NCI-H146 treated with DMSO at 0.1 percent for 48 hours (cell line): ENCODE measurements at regions not wholly inside any gene's neighbourhood (a gene's known extent, or its start where the extent isn't known, plus 50 kb on each side); places are given as distances from the start of the nearest gene placed in this dataset.
"Not testable (repeated sequence)": the region's sequence is repeated elsewhere in the genome, so short reads cannot be mapped to it uniquely, and the experiment has no call there.

Experiments used
- DNase-seq: peaks from one replicate; lab custom pipeline; 2025; ENCODE audit not compliant: unreplicated experiment; lab: John Stamatoyannopoulos, UW

DNA sequence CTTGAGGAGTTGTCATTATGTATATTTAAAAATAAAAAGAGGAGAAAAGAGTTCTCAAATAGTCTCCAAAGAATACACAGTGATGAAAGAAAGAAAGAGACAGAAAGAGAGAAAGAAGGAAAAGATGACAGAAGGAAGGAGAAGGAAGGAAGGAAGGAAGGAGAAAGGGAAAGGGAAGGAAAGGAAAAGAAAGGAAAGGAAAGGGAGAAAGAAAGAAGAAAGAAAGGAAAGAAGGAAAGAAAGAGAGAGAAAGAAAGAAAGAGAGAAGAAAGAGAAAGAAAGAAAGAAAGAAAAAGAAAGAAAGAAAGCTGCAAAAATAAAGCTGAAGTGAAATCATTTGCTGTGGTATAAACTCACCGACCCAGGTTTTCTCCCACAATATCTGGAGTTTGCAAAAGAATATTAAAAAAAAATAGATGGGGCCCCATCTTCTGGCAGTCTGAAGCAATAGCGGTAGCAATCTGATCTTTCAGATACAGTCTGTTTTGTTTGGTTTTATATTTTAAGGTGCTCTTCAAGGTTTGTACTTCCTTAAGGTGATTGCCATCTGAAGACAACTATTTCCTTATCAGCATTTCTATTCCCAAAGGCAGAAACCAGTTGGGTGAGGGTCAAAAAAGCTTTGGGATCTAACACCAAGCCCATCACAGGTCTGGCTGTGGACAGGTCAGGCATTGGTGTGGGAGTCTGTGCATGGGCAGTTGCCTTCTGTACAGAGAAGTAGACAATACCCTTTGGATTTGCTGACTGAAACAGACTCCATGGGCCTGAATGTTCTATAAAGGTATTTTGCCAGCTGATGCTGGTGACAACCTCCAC, 160.4 kb downstream of the CPEB2 start:
- peak; percentile 46 for DNase-seq

DNA sequence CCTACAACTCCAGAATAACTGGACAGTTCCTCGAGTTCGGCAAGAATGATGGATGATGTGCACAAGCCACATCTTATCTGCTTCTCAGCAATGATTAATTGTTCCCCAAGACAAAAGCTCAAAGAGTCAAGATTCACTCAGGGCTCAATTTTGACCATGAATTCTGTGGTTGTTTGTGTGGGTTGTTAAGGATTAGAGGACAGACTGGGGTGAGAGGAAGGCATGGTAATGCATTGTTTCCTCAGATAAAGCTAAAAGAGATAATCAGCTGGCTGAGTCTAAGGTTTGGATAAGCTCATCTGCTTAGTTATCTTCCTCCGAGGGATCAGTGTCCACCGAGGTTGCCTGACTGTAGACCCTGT, 161.0 kb downstream of the CPEB2 start:
- no peak for DNase-seq

DNA sequence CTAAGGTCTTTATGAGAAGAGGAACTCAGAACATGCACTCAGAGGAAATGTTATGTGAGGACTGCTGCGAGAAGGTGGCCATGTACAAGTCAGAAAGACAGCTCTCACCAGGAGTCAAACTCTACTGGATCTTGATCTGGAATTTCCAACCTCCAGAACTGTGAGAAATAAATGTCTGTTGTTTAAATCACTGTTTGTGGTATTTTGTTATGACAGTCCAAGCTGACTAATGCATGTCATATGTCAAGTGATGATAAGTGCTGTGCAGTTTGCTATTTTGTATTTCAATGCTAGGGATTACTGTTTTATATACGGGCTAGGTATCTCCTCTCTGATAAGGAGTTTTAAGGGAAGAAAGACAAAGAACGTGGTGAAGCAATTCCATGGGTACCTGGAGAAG, 162.3 kb downstream of the CPEB2 start:
- DNase-seq: no peak

DNA sequence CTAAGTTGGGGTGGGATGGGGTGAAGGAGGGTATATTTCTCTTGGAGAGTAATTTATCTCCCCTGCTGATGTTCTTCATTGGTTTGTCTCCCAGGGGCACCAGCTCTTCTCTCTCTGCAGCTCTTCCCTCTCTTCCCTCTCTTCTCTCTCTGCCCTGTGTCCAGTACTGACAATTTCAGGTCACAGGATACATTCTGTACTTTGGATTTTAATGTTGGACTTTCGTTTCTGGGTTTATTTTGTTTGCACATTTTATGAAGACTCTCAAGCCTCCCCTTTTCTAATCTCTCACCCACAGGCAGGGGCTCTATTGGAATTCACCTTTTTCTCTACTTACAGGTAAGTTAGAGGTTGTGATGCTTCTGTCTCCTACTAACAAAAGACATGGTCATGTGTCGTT, 165.5 kb downstream of the CPEB2 start:
- DNase-seq: no peak

DNA sequence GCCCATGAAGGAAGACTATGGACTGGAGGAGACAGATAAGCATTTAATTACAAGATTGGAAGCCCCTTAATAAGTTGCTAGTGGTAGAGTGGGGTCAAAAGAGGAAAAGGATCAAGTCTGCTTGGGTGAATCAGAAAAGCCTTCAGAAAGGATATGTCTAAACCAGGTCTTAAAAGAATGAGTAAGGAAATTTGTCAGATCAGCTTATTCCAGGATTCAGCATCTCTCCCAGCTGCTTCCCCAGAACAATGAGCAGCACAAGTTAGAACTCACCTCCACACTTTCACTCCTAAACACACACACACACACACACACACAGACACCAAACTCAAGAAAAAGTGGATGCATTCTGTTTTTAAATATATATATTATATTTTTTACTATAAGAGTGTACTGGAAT, 166.5 kb downstream of the CPEB2 start:
- peak; percentile 2 for DNase-seq

DNA sequence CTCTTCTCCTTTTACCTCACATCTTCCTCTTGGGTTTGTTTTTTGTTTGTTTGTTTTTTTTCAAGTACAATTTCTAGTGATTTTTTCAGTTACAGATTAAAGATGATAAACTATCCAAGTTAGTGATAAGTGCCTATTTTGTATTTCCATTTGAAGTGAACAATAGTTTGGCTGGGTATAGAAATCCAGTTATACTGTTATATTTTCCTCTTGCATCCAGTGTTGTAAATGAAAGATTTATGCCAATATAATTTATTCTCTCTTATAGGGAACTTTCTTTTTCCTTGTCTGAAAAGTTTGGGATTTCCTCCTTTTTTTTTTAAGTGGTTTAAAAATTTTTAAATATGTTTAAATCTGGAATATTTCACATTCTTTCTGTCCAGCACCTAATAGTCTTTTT, 169.4 kb downstream of the CPEB2 start:
- DNase-seq: no peak

DNA sequence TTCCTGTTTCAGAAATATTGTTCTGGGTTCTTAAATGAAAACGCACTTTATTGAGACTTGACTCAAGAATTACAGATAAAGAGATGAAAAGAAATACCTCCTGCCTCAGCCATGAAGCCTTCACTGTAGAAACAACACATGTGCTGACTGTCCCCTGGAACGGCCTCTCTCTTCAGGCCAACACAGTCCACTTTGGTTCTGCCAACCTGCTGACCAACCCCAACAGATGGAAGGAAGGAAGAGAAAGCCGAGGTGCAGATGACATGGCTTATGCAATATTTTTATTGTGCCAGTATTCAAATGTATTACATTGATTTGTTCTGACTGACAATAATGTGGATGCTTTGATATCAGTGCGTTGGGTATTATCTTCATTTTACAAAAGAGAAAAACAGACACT, 171.0 kb downstream of the CPEB2 start:
- no peak for DNase-seq

DNA sequence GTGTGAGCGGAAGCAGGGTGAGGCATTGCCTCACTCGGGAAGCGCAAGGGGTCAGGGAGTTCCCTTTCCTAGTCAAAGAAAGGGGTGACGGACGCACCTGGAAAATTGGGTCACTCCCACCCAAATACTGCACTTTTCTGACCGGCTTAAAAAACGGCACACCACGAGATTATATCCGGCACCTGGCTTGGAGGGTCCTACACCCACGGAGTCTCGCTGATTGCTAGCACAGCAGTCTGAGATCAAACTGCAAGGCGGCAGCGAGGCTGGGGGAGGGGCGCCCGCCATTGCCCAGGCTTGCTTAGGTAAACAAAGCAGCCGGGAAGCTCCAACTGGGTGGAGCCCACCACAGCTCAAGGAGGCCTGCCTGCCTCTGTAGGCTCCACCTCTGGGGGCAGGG, 171.9 kb downstream of the CPEB2 start:
- not testable (repeated sequence) for DNase-seq

DNA sequence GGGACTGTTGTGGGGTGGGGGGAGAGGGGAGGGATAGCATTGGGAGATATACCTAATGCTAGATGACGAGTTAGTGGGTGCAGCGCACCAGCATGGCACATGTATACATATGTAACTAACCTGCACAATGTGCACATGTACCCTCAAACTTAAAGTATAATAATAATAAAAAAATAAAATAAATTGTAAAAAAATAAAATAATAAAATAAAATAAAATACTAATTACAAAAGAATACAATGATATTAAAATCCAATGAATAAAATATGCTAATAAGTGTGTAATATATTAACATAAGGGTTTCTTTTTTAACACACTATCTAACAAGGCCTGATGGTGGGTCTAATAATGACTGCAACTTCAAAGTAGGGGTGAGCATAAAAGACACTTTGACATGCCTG, 177.6 kb downstream of the CPEB2 start:
- not testable (repeated sequence) for DNase-seq

DNA sequence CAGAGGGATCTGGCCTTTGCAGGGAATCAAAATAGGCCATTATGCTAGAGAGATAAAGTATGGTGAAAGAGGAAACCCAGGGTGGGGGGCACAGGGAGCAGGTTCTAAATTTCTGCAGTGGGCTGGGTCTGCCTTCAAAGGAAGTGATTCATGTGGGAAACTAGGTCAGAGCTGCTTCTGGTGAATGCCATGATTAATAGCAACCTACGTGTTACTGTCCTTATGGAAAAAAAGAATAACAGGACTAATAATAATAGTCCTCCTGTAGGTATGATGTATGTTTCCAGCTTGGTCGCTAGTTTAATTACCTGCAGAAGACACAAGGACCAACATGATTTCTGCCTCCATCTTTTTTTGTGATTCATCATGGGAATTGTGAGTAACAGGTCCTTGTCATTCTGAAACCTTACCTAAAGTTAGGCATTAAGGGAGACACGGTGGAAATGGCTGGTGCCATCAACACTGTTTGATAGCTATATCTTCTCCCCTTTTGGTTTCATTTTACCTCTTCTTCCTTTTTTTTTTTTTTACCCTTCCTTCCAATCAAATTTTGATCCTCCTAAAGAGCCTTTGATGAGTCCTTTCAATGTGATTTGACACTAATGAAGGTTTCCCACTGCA, 180.4 kb downstream of the CPEB2 start:
- no peak for DNase-seq

DNA sequence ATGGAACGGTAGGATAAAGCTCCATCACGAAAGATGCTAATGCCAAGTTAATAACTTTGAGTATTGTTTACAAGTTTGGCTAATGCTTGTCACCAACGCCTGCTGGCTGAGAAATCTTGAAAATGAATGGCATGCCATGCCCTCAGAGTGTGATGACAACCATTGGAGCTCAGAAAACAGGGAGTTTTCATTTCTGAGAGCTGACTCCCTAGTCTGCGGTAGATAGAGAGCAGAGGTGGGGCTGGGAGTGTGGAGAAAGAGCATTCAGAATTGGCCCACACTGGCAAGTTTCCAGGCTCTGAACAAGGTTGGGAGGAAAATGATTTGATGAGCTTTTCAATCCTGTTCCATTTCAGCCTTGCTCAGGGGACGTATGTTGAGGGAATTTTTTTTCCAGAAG, 183.9 kb downstream of the CPEB2 start:
- no peak for DNase-seq

DNA sequence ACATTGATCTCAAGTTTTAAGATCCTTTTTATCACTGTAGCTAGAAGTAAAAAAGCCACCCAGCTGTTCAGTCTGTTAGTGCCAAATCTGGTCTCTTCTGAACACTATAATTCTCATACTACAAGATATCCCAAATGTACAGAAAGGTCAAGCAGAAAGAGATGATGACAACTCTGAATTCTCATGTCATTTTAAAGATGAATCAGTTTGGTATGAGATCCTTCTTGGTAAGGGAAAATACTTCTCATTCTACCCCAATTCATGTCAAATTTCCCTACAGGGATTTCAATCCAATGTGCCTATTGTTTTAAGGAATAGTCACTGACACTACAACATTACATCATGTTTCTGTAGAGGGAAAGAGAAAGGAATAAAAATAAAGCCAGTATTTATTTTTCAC, 184.5 kb downstream of the CPEB2 start:
- no peak for DNase-seq

DNA sequence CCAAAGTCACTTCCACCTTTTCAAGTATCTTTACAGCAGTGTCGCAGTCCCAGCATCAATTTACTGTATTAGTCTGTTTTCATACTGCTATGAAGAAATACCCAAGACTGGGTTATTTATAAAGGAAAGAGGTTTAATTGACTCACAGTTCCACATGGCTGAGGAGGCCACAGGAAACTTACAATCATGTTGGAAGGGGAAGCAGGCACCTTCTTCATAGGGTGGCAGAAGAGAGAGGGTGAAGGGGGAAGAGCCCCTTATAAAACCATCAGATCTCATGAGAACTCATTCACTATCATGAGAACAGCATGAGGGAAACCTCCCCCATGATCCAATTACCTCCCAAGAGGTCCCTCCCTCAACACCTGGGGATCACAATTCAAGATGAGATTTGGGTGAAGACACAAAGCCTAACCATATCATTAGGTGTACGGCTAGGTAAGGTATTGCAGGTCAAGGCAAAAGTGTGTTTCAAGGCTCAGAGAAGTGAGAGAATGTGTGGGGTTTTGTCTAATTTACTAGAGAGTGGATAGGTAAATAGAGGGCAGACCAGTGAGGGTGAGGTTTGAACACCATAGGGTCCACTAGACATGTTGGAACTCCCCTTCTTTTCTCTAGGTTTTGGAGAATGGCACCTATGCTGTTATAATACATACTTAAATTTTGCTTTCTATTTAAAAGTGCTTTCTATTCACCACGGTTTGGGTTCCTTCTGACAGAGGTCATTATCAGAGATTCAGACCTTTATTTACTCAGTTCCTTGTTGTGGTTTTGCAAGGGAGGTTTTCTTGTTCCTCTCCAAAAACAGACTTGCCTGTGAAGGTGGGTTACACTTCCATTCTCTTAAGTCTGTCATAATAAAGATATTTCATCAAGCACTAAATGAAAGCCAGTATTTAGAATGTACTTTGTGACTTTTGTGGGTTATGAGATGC, 186.6 kb downstream of the CPEB2 start:
- no peak for DNase-seq

DNA sequence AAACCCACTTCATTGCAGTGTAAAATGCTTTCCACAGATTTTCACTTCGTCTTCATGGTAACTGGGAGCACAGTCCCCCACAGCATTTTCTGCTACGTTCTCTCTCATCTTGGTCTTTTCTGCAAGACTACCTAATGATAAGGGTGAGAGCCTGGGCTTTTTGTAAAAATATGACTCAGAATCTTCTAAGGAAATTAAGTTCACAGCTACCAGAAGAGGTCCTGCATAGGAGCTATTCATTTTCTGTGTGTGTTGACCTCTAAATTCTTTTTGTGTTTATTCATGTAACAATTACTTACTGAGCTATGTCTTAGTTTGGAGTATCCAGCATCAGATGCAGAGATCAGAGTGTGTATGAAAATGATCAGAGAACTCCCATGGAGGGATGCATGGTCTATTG, 192.2 kb downstream of the CPEB2 start:
- no peak for DNase-seq

DNA sequence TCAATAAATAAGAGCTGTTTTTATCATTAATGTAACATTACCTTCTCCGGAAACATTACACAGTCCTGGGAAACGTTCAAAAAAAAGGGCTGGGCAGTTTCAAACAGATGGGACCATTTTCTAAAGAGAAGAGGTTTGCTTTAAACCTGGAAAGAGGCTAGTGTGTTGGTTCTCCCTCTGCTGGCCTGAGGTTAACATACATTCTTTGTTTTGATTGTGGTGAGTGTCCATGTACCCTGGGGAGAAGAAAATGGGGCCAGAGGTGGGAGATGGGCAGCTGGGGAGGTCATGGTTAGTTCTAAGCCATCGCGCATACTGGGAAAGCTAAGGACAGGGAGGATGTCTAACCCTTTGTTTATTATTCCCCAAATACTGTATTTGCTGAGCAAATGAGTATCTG, 194.7 kb downstream of the CPEB2 start:
- DNase-seq: peak; percentile 63

DNA sequence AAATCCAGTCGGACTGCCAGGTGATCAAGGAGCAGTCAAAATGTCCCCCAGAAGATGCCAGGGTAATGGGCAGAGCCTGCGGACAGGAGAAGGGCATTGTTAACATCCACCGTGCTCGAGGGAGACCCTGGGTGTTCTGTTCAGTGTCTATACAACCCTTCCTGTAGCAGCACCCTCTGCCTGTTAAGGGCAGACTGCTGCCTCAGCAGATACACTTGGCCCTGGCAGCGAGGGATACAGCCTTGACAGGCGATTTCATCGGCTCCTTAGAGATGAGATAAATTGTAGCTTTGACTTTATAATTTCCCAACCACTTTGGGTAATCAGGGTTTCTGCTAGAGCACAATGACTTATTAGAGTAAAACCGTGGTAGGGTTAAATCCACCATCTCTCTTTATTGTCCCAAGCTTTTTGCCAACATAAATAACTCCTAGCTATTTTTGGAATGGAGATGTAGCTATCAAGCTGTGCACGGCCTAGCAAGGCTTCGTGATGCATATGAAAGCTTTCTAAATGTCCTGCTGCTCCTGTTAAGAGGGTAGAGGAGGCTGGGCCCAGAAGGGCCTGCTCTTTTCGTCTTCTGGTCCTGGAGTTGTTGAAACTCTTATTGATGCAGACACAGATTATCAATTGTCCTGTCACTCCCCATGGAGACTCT, 195.9 kb downstream of the CPEB2 start:
- no peak for DNase-seq

DNA sequence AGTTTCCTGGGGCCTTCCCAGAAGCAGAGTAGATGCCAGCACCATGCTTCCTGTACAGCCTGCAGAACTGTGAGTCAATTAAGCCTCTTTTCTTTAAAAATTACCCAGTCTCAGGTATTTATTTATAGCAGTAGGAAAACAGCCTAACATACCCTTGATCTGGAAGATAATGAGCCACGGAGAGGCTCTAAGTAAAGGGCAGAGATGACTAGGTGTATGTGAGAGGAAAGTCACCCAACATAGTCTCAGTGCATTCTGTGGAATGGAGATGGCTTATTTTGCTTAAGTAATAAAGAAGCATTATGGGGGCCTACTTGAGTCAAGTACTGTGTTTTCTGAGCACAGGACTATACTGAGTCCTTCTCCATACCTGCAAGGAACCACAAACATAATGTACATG, 199.5 kb downstream of the CPEB2 start:
- no peak for DNase-seq

DNA sequence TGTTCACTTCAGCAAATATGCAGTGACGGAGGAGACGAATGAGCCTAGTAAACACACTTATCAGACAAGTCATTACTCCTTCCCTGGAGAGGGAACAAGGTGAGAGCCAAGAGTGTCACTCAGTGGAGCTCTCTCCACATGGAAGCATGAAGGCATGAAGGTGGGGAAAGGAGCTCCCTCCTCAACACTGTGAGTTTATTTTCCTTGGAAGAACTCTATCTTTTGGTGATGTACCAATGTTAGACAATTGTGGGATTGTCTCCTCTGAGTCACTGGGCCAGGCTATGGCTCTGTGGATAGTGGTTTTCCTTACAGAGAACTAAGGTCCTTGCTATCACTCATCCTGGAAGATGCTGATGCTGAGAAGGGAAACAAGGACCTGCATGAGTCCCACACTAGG, 200.2 kb downstream of the CPEB2 start:
- DNase-seq: no peak

DNA sequence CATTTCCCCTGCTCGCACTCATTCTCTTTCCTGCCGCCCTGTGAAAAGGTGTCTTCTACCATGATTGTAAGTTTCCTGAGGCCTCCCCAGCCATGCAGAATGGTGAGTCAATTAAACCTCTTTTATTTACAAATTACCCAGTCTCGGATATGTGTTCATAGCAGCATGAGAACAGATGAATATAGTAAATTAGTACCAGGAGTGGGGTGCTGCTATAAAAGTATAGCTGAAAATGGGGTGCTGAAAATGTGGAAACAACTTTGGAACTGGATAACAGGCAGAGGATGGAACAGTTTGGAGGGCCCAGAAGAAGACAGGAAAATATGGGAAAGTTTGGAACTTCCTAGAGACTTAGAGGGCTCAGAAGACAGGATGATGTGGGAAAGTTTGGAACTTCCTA, 204.2 kb downstream of the CPEB2 start:
- DNase-seq: not testable (repeated sequence)

DNA sequence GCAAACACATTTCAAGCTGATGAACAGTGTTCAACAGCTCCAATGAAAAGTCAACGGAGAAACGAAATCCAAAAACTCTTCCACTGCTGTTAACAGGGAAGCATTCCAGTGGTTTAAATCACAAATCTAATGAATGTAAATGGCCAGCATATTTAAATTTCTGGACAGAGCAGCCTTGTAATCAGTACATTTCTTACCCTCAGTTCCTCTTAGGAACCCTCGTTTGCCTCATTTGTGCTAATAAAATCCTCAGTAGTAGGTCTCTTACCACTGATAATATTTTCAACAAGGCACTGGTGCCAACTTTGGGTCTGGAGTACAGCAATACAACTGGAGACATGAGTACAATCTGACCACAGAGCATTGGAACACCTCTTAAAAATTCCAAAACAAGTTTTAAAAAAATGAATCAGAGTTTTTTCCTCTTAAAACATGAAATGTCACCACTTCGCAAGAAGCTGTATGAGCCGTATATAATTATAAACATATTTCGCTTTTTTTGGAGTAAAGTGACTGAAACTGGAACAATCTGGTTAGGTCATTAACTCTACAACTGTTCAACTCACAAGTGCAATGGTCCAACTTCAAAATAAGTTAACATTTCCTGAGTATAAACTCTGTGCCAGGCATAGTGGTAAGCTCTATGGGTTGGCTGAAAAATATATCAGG, 211.2 kb downstream of the CPEB2 start:
- DNase-seq: no peak

DNA sequence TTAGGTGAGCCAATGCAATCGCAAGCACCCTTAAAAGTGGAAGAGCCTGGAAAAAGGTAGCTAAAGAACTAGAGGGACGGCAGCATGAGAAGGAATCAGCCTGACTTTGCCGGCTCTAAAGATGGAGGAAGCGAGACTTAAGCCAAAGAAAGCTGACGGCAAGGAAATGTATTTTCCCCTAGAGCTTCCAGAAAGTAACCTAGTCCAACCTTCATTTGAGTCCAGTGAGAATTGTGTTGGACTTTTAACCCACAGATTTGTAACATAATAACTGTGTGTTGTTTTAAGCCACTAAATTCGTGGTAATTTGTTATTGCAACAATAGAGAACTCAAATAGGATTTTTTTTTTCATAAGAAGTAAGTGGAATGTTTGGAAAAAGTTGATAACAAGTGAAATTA, 212.7 kb upstream of the C1QTNF7 start:
- no peak for DNase-seq
